ENCODE measurements at regions not wholly inside any gene's neighbourhood (a gene's known extent, or its start where the extent isn't known, plus 50 kb on each side); places are given as distances from the start of the nearest gene placed in this dataset.

DNA sequence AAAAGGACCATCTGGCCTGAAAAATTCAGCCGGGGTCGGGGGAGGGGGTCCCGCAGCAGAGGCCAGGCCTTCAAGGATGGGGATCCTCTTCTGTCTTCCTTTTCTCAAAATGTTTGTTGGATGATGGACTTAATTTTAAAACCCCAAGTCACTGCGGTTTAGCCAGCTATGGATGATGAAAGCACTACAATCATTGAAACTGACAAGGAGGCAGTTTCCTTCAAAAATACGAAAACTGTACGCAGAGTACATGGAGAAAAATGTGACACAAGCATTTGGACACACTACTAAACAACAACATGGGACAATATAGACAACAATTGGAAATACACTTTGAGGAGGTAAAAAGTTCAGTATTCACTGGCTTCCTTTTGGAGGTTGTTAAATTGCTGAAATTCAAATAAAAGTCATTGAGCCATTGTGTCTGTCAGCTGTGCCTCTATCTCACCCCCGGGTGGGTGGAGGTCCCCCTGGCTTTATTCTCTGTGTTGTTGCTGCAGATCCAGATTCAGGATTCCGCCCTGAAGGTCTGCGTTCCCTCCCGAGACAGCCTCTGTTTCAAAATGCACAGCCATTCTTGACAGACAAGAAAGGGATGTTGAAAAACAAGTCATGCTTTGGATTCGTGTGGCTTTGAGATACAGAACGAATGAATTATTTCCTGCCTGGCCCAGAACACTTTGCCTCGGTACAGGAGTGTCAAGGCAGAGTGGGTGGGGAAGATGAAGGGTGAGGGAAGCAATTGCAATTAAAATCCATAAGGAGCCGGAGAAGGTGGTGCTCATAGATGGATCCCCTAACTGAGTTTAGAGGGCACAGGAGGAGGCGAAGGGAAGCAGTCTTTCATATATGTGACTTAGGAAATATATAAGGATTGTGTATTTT, 118.2 kb downstream of the TTLL2 start:
- DNase-seq = no peak

DNA sequence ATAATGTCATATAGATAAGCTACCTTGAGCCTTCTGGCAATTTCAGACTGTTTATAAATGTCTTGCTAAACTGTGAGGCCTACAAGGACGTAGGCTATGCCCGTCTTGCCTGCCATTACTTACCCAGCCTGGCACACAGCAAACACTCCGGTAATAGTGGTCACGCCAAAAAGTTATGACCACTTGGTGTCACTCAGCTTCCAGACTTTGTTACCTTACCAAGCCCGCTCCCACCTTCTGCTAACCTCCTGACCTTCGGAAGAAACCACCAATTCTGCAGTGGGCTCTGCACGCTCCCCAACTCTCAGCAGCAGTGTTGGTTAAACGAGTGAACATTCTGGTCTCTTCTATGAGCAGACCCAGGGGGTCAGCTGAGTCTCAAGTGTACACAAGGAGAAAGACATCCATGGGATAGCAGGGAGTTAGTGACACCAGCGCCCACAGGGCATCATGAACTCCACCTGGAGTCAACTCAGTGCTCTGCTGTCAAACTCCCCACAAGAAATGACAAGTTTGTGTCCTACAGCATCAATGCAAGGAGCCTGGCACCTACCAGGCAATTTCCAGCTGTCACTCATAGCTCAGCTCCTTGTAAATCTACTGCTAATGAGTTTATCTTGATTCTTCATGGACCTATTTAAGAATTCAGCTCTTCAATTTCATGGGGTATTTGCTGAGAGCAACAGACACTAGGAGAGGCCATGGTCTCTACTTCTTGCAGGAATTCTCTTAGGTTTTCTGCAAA, 119.9 kb downstream of the TTLL2 start:
- DNase-seq = no peak

DNA sequence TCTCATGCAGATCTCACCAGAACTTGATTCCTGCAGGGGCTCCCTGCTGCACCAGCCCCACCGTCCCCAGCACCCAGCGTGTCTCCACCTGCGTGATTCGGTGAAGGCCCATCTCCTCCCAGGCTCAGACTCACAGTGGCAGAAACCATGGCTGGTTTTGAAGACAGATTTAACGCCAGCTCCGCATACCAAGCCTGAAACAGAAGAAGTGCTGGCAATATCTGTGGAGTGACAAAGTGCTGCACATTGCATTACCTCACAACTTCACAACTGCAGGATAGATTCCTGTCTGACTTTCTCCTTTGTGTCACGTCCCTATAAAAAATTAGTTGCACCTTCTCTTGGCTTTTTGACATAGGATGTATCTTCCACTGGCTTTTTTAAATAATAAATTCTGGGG, 120.7 kb downstream of the TTLL2 start:
- no peak for DNase-seq

DNA sequence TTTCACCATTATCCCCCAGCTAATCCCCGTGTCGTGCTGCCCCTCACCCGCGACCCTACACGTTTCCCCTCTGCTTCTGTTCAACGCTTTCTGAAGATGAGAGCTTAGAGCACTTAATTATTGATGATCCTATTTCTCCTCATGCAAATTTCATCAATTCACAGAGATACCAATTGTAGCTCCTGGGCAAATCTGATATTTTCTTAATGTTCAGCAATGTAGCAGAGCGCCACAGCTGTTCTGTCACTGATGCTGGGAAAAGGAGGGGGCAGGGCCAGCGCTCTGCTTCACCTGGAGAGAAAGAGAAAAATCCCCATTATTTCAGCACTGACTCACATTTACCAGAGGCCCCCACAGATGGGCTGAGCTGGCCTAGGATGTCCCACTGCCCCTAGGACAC, 121.2 kb downstream of the TTLL2 start:
- no peak for DNase-seq

DNA sequence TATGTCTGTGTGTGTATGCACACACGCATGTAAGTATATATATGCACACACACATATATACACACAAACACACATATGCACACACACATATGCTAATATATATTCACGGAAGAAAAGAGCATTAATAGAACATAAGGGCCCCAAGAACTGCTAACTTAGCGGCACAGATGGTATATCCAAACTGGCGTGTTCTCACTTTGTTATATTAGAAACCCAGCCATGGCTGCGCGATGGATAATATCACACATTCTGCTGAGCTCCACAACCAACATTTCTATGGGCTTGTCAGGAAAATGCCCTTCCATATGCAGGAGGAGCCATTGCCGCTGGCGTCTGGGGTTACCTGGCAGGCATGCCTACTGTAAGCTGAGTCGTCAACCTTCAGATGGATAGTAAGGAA, 122.1 kb downstream of the TTLL2 start:
- no peak for DNase-seq

DNA sequence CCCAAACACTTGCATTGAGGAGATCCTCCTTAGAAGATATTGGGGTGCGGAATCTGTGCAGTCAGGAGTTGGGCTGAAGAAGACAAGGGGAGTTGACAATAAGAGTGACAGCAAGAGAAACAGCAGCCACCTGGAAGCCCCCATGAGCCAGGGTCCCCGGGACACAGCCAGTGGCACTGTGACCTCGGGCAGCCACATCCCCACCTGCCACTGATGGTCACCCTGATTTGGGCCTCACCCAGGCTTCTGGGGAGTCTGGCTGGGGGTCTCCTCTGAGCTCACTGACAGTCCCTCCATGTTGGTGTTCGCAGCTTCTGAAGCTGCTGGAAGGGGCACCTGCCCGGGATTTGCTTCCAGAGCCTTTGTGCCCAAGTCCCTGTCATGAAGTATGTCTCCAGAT, 123.5 kb downstream of the TTLL2 start:
- DNase-seq = no peak

DNA sequence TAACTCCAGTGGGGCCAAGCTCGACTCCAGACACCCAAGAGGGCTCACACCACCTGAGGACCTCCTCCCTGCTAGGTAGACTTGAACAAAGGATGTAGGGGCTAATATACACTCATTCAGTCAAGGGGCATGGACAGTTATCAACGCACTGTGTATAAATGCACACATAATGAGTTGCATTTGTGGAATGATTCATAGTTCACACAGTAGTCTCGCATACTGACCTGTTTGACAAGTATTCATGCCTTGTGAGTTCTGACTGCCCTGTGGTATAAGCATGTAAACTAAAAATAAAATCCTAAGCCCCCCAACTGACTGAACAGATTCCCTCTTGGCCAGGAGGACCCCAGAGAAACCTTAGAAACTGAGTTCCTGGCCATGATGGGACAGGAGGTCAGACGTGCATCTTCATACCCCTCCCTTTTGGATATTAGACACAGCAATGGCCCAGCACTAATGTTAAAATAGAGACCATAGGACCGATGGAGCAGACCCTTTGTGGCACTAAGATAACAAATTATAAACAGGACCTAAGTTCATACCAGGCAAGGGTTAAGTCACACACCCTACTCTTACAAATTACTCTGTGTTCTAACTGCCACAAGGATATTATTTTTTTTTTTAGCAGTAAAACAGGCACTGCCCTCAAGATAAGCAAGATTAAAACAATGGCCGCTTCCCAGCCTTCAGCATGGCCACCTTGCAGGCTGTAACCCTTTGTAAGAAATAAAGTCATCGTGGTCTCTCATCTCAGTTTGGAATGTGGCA, 124.4 kb downstream of the TTLL2 start:
- DNase-seq = no peak

DNA sequence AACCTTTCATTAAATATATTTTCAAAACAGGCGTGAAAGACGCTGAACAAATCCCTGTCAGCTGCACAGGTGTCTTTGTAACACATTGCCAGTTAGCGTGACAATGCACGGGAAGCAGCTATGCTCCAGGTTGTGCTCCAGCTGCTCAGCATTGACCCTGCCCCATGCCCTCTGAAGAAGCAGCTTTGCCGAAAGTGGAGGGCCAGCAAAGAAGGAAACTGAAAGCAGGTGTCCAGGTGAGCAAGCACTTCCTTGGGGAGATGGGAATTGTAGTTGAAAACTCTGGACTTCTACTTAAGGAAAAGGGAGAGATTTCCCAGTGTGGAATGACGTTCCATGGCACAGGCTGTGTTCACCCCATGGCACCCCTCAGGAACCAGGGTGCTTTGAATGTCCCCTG, 125.7 kb downstream of the TTLL2 start:
- DNase-seq = no peak

DNA sequence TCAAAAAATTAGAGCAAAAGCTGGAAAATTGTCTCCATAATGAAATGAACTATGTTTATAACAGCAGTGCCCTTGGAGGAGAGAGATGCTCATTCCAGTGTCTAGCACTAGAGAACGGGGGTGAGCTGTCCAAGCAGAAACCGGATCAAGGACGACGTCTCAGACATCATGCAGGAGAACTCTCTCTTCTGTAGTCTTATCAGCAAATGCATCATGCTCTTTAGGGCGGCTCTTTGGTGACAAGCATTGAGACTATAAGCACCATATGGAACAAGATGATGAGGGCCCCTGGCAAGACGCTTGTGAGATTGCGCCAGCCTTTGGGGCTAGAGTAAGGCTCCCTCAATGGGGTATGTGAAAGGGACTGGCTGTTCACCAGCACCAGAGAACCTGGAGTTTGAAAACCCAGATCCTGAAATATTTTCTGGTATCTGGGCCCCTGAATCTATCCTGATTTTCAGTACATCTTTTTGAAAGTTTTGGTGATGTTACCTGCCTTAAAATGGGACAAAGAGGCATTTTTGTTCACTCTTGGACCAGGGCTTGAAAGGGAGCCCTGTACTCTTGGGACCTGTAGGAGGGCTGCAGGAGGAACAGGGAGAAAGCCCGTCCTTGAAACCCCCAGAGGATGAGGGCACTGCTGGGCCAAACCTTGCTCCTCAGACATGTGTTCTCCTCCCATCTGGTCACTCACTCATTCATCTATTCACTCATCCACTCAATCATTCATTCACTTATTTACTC, 127.6 kb downstream of the TTLL2 start:
- DNase-seq = no peak

DNA sequence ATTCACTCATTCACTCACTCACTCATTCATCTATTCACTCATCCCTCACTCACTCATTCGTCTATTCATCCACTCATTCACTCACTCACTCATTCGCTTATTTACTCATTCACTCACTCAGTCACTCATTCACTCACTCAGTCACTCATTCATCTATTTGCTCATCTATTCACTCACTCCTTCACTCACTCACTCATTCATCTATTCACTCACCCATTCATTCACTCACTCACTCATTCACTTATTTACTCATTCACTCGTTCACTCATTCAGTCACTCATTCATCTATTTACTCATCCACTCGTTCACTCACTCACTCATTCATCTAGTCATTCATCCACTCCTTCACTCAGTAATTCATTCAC, 128.2 kb downstream of the TTLL2 start:
- no peak for DNase-seq

DNA sequence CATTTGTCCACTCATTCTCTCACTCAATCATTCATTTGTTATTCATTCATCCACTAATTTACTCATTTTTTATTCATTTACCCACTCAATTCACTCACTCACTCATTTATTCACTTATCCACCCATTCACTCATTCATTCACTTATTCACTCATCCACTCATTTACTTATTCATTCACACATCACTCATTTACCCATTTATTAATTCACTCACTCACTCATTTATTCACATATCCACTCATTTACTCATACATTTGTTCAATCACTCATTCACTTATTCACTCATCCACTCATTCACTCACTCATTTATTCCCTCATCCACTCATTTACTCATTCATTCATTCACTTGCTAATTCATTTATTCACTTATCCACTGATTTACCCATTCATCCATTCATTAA, 129.1 kb downstream of the TTLL2 start:
- no peak for DNase-seq

DNA sequence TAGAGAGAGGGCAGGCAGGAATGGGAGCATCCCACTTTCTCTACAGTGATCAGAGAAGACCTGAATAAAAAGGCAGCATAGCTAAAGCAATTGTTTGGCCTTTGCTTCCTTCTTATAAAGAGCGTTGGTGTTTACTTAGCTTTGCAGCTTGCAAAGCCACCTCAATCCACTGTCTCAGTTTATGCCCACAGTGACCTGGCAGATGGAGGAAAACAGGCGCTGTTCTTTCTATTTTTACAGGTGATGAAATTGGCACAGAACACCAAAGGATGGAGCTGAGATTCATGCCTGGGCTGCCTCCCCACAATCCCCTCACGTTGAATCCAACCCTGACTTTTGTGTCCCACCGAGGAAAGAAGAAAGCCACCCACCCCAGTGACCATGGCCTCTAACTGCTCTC, 130.5 kb downstream of the TTLL2 start:
- DNase-seq = no peak

DNA sequence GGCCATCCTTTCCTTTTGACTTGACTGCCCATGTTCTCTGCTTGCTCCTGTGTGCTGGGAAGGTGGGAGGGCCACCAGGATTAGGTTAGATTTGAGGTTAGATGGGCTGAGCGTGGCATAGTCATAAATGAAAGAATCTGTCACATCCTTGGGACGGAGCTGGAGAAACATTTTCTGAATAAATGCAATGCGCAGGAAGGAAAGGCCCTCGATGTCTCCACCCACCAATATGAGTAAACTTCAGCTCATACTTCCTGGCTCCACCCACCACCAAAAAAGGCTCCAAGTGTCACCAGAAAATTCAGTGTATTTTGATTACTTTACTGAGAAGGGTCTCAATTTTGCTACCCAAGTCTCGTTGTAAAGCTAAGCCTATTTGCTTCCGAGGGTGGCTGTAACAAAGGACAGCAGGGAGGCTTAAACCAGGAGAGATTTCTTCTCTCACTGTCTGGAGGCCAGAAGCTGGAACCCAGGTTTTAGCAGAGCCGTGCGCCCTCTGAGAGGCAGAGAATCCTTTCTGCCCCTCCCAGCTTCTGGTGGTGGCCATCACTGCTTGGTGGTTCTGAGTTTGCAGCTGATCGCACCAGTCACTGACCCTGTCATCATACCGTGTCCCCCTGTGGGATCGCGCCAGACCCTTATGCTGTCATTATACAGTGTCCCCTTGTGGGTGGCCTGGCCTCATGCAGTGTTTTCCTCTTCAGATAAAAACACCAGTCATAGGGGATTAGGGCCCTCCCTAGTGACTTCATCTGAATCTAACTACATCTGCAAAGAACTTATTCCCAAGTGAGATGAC, 137.8 kb downstream of the TTLL2 start:
- no peak for DNase-seq

DNA sequence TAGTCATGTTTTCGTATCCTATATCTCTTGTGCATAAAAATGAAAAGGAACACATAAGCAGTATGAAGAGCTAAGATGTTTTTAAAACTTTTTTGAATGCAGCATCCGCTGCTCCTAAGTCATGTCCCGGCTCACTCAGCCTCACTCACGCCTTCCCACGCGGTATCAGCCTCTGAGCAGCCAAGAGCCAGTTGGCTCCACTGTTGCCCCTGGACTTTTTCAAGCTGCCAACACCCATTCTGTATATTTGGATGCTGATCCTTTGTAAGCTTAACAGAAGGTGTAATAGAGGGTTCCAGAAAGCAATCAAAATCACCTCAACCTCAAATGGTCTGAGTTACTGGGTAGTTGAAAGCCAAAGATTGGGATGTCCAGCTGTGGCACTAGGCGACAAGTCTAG, 139.3 kb downstream of the TTLL2 start:
- no peak for DNase-seq

DNA sequence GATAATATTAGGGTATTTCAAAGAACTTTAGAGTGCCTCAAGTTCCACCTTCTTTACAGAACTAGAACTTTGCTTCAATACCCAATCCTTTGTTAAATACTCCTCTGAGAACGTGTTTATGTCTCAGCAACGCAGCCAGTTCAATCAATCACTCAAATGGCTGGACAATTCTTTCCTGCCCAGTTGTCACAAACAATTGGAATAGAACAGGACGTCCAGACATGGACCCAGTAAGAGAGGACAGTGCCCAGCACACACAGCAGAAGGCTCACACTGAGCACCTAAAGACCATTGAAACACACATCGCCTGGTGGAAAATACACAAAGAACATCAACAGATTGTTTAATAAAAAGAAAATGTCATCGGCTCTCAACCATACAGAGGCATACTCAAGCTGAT, 140.6 kb downstream of the TTLL2 start:
- no peak for DNase-seq

DNA sequence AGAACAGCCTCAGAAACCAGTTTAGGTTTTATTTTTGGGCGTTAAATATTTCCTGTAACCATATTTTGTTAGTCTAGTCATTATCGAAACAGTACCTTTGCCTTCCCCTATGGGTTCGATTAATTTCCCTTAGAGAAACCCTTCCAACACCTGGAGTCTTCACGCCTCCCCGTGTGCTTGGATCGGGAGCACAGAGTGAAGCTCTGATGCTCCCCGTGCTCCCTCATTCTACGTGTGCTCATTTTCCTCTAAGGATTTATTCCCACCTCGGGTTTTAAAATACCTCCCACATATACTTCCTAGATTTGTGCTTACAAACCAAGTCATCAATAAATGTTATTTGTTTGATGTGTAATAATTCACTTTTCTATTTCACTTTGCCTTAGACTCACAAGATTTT, 142.4 kb downstream of the TTLL2 start:
- DNase-seq = no peak

DNA sequence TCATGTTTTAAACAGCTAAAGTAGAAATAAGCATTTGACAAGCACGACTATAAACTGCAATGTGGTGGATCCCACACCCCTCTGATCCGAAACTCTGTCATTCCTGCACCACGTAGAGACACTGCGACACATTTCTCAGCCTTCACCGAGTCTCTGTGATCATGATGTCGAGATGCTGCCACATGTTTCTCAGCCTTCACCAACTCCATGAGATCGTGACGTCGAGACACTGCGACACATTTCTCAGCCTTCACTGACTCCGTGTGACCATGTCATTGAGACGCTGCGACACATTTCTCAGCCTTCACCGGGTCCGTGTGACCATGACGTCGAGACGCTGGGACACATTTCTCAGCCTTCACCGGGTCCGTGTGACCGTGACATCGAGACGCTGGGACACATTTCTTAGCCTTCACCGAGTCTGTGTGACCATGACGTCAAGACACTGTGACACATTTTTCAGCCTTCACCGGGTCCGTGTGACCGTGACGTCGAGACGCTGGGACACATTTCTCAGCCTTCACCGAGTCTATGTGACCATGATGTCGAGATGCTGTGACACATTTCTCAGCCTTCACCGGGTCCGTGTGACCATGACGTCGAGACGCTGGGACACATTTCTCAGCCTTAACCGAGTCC, 143.0 kb downstream of the TTLL2 start:
- no peak for DNase-seq

DNA sequence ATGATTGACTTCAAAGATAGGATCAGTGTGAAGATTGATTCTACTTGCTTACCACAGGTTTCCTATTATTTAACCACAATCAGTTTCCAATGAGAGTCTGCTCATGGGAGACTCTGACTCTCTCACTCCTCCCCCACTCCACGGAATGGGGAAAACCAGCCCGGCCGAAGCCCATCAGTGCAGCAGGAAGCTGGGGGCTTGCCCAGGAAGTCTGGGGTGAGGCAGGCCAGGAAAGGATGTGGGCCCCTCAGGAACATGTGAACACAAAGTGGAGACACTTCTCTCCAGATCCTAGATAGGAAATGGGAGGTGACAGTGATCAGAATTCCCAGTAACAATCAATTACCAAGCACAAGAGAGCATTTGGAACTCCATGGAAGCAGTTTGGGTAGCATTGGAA, 144.2 kb downstream of the TTLL2 start:
- no peak for DNase-seq

DNA sequence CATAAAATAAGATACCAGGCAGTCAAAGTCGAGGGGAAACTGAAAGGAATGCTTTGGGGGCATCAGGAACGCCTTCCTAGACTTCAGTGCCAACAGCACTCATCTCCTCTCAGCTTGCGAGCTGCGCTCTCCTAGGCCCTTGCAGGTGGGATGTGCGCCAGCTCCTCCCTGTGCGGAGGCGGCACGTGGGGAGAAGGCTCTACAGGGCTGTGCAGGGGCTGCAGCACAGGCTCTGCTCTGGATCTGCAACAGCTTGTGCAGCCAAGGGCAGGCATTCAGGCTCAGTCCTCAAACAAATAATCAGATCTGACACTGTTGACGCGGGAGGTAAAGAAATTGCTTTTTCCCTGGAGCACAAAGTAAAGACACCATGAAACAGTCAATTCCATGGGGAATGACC, 144.8 kb downstream of the TTLL2 start:
- no peak for DNase-seq

DNA sequence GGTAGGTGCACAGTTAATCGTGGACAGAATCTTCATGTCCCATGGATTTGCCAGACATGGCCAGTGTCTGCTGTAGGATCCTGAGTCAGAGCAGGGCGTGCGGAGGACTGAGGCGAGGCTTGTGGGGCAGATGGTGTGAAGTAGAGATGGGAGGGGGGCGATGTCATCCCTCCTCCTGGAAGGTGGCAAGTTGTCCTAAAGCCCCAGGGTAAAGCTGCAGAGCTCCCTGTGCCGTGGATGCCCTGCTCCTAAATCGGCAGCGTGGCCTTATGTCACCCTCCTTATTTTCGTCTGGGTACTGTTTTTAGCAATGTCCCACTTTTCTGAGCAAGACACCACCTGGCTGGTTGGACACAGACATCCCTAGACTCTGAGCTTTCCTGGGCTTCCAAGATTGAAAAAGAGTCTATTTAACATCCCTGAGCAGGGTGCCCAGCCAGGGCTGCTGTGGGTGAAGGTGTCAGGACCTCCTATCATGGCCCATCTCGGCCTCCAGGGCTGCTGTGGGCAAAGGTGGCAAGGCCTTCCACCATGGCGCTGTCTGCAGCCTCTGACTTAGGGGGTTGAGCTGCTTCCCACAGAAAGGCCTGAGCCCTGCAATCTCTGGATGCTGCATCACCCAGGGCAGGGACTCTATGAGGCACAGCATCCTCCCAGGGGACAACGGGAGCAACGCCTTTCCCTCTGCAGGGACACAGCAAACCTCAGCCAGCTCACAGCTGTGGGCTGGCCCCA, 145.4 kb downstream of the TTLL2 start:
- no peak for DNase-seq

Measured in activated CD4-positive, alpha-beta T cell treated with anti-CD3 and anti-CD28 coated beads, Interleukin-2, Interleukin-6, amounts not matched to agents 100 ng/mL and 50 ng/mL, durations not matched to agents 16 hours and 8 hours (primary cell).